ENCODE measurements at regions not wholly inside any gene's neighbourhood (a gene's known extent, or its start where the extent isn't known, plus 50 kb on each side); places are given as distances from the start of the nearest gene placed in this dataset.
A peak's percentile ranks its signal among the peaks of the same experiment; 100 is the strongest.

DNA sequence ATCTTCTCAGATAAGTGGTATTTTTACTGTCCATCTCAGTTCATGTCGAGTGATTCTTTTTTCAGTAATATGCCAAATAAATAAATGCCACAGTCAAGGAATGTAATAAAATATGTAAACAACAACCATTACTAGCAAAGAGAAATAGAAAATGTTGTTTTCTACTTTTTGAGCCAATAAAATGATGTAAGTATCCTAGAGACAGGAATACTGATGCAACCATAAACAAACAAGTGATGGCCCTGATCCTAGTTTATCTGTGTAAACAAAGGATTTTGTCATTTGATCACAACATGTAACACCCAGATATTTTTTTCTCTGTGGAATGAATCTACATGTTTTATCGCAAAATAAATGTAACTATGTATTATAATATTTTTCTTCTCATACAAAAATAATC is 1852.8 kb downstream of the EFNA5 start:
- DNase-seq (ENCODE audit: insufficient read length, low spot score) (no peak), FAIRE-seq (no peak)

DNA sequence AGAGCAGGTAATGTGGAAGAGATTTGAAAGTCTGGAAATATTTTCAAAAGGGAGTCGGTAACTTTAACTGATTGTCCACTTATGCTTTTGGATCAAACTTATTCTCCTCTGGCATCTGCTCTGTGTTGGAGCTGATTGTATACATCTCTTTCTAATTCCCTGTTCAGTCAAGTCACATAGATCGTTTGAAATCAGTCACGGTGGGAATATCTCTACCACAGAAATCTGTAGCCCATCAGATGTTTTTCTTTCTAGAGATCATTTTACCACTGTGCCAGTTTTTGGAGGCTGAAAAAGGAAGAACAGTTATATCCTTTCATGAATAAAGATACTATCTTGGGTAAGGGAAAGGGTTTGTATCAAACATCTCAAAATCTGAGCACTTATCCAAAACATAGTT is 1853.3 kb downstream of the EFNA5 start:
- DNase-seq (ENCODE audit: insufficient read length, low spot score) = no peak

DNA sequence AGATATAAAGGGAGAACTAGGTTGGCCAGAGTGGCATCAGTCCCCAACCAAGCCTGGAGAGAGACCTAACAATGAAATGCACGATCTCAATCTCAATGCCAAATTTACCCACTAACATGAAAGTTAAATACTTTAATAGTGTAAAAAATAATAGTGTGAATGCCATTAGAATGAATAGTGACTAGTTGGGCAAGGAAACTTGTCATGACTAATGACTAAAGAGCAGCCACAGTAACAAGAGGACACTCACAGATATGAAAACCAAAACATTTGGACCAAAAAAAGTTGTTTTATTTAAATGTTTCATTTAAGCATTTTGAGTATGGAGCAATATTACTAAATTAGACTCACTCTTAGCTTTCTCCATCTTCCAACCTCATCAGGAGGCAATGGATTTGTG is 1853.8 kb downstream of the EFNA5 start:
- DNase-seq (ENCODE audit: insufficient read length, low spot score) = no peak
- no peak for FAIRE-seq

More for the DNA sequence above, 1853.3 kb downstream of the EFNA5 start:
- FAIRE-seq = no peak

DNA sequence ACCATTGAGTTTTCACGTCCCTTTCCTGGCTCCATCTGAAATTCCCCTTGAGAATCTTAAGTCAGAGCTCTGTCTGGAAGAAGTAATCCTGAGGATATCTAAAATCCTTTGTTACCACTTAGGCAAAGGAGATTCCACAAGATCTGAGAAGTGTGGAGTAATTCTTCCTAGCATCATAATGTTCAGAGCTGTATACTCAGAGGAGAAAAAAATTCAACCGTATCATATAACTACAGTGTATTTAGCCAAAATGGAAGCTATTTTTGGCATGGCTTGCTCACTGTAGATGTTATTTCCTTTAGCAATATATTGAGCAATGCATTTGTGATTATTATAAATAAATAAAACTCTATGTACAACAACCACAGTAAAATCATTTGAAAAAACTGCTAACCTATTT is 1858.4 kb downstream of the EFNA5 start:
- no peak for DNase-seq (ENCODE audit: insufficient read length, low spot score)

DNA sequence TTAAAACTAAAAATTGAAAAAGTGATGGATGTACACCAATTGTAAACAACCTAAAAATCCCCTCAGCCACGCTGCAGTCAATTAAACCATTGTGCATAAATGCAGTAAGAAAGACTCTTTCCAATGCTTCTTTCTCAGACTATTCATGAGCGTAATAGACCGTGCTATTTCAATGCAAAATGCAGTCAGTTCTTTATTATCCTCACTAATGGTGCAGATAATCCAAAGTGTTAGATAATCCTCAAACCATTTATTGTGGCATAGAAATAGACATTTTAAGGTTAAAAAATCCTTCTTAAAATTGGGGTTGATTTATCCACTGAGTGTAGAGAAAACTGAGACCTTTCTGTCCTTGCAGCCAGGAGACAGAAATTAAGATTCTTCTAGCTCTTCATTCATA is 1862.8 kb downstream of the EFNA5 start:
- FAIRE-seq (no peak), DNase-seq (ENCODE audit: insufficient read length, low spot score) (no peak)

More for the DNA sequence above, 1858.4 kb downstream of the EFNA5 start:
- no peak for FAIRE-seq

GRCh38 chr5:105807290-105807689 is 1863.4 kb downstream of the EFNA5 start:
- no peak for FAIRE-seq
- no peak for DNase-seq (ENCODE audit: insufficient read length, low spot score)

GRCh38 chr5:105806596-105806995 is 1864.1 kb downstream of the EFNA5 start:
- DNase-seq (ENCODE audit: insufficient read length, low spot score) (no peak), FAIRE-seq (no peak)

GRCh38 chr5:105803431-105803830 is 1867.3 kb downstream of the EFNA5 start:
- DNase-seq (ENCODE audit: insufficient read length, low spot score) = no peak
- FAIRE-seq = peak; percentile 31

DNA sequence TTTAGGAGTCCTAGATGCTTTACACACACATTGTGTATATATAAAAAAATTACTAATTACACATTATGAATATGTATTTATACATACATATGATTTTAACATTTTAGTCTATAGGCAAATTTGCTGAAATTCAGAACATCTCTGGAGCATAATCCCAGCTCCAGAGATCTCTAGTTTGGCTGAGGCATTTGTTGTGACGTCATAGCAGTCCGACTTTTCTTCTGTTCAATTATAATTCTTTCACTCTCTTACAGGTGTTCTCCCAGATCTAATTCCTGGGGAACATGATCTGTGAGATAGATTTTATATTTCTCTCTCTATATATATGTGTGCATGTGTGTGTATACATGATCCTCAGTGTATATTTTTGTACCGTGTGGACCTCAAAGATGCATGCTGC is 1876.2 kb downstream of the EFNA5 start:
- DNase-seq (ENCODE audit: insufficient read length, low spot score) (no peak), FAIRE-seq (no peak)

DNA sequence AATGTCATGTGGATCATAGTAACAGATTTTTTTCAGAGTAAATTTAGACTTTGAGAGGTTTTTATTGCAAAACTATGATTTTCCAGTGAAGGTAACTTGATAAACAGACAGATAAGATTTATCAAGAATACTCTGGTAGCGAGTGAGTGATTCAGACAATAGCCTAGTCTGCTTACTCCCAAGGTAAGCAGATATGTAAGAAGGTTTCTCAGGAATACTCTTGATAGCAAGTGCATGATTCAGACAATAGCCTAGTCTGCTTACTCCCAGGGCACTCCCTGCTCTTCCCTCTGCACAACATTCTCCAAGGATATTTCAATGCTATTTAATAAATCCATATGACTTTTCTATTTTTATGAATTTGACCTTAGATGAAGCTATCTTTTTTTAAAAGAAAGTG is 1881.5 kb downstream of the EFNA5 start:
- no peak for FAIRE-seq
- DNase-seq (ENCODE audit: insufficient read length, low spot score) = no peak

DNA sequence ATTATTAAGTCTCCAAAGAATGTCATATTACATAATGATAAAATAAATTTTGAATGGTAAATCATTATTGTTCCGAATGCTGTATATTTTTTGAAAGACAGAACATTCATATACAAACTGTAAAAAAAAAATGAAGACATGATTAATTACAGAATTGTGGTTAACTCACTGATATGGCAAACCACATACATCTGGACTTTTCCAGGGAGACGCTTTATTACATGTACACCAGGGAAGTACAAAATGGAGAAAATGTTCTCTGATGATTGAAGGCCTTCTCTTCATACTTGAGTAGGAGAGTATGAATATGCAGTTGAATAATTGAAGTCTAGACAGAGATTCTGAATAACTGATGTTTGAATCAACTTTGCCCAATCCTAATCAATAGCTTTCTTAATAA is 1886.9 kb downstream of the EFNA5 start:
- DNase-seq (ENCODE audit: insufficient read length, low spot score) = no peak
- no peak for FAIRE-seq

- no peak for FAIRE-seq
- DNase-seq (ENCODE audit: insufficient read length, low spot score) = no peak
Measured at GRCh38 chr5:105782501-105782900, 1888.2 kb downstream of the EFNA5 start.

GRCh38 chr5:105773241-105773640 is 1897.5 kb downstream of the EFNA5 start:
- no peak for FAIRE-seq
- no peak for DNase-seq (ENCODE audit: insufficient read length, low spot score)

DNA sequence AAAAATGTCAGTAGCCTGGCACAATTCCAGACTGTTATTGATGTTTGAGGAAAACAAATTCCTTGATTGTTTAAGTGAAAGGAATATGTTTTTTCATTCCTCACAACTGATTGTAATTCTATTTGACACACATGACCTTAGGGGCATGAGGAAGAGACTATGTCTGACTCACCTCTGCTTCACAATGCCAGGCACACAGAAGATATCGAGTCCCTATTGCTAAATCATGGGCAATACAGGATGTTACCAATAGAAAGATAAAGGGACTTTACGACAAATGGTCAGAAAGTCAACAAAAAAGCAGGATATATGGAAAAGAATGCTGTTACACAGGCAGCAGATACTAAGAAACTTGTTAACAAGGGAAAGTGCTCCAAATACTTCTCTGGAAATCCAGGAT is 1903.5 kb downstream of the EFNA5 start:
- DNase-seq (ENCODE audit: insufficient read length, low spot score) (no peak), FAIRE-seq (no peak)

DNA sequence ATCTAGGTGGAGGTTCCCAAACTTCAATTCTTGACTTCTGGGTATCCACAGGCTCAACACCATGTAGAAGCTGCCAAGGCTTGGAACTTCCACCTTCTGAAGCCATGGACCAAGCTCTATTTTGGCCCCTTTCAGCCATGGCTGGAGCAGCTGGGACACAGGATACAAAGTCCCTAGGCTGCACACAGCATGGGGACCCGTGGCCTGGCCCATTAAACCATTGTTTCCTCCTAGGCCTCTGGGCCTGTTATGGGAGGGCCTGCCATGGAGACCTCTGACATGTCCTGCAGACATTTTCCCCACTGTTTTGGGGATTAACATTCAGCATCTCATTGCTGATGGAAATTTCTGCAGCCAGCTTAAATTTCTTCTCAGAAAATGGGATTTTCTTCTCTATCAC is 1908.0 kb downstream of the EFNA5 start:
- no peak for DNase-seq (ENCODE audit: insufficient read length, low spot score)
- no peak for FAIRE-seq

DNA sequence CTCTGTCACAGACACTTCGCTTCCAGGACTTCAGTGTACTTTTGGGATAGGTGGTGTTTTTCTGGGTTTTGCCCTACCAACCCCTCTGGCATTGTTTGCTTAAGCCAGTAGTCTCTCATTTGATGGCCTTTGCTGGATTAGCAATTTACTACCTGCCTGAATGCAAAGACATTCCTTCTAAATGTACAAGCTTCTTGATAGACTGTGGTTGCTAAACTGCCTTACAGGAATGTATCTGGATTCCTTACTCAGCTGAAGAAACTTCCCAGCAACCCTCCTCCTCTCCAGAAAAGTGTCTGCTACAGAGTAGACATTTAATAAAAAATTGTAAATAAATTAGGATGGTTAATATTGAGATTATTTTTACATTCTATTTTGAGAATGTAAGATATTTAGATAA is 1916.7 kb downstream of the EFNA5 start:
- DNase-seq (ENCODE audit: insufficient read length, low spot score) (peak; percentile 10), FAIRE-seq (no peak)

DNA sequence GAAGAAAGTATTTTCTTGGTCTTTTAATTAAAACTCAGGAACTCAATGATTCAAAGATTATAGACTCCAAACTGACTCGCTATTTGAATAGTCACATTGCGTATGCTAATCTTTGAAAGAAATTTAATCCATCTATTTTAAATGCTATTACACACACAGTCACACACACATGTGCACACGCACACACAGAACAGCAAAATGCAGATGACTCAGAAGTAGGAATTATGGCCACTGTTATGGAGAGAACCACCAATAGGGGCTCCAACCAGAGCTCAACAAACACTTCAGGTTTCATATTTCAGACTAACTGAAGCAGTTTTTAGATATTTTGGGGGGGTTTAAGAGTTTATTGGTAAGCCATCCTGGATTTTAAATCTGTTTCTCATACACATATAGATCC is 1917.9 kb downstream of the EFNA5 start:
- no peak for FAIRE-seq
- DNase-seq (ENCODE audit: insufficient read length, low spot score) = no peak

DNA sequence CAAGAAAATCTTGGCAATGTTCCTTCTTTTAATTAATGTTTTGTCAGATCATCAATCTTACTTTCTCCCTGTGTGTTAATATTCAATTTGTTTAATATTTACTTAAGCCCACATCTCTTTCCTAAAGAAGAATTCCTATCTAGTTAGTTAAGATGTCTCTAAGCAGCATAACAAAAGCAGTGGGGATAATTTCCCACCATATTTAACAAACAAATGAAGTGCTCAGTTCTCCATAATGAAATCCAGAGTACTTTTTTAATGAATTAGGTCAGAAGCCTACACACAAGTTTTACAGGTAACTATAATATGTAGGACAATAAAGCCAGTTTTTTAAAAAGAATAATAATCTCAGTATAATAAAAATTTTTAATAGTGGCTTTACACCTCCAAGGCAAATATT is 1918.8 kb downstream of the EFNA5 start:
- DNase-seq (ENCODE audit: insufficient read length, low spot score) (no peak), FAIRE-seq (no peak)

GRCh38 chr5:105745111-105745510 is 1925.6 kb downstream of the EFNA5 start:
- no peak for FAIRE-seq
- DNase-seq (ENCODE audit: insufficient read length, low spot score) = no peak

DNA sequence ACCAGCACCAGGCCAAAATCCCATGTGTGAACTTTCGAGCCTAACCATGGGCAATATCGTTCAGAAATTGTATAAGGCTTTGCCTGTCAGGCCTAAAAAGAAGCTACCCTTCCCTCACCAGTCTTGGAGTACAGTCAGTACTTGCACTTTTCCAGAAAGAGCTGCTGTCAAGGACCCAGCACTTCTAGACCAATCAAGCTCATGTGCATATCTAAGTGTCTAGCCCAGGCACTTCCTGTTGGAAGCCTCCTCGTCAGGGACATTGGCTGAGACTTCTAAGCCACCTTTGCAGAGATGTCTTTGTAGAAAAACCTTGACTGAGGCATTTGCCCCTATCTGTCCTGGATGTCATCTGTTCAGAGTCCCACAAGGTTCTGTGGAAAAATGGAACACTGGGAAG is 1930.5 kb downstream of the EFNA5 start:
- DNase-seq (ENCODE audit: insufficient read length, low spot score) = no peak
- no peak for FAIRE-seq

- DNase-seq (ENCODE audit: insufficient read length, low spot score) = no peak
Measured at GRCh38 chr5:105739732-105740131, 1931.0 kb downstream of the EFNA5 start.

DNA sequence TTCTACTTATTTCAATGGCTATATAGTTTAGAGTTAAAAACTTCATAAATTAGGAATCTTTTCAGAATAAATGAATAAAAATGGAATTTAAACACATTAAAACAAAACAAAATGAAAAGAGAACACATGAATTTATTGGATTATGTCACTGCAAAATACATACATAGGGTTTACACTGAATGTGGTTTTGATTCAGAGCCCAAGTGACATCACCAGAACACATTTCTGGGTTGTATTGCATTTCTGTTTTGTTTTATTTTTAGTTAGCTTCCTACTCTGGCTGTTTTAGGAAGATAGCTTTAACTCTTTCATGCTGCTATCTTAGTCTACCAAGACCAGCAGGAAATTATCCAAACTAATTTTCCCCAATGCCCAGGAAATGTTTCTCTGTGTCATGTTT is 1935.0 kb downstream of the EFNA5 start:
- no peak for DNase-seq (ENCODE audit: insufficient read length, low spot score)

More at GRCh38 chr5:105739732-105740131, 1931.0 kb downstream of the EFNA5 start:
- FAIRE-seq = no peak

GRCh38 chr5:105730982-105731381 is 1939.8 kb downstream of the EFNA5 start:
- DNase-seq (ENCODE audit: insufficient read length, low spot score) (no peak), FAIRE-seq (no peak)

More for the DNA sequence above, 1935.0 kb downstream of the EFNA5 start:
- FAIRE-seq = no peak

DNA sequence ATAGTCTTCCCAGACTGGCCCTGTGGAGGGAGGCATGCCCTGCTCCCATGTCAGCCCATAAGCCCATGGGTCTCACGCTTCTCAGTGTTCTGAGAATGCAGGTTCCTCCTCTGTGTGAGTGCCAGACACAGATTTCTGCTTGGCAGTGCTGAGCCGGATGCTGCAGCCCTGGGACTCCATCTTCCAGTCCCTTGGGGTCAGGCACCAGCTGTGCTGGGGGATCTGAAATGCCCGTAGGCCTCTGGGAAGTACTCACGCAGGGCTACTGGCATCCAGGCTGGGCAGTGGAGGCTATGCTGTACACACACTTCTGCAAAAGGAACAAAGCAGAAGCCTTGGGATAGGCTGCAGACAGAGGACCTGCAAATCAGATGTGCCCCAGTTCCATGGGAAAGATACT is 1944.6 kb downstream of the EFNA5 start:
- DNase-seq (ENCODE audit: insufficient read length, low spot score) = no peak
- FAIRE-seq = no peak
